GM18519 (cell line): ENCODE measurements at regions not wholly inside any gene's neighbourhood (a gene's known extent, or its start where the extent isn't known, plus 50 kb on each side); places are given as distances from the start of the nearest gene placed in this dataset.

Experiments
- ATAC-seq: cut with Tn5 transposase; IDR thresholded peaks from one replicate; pipeline ENCODE4 v1.9.1; 2021; ENCODE audit warnings: mild to moderate bottlenecking, moderate library complexity; ENCODE audit not compliant: unreplicated experiment, low FRiP score

- ATAC-seq = no peak
These were observed 302.9 kb upstream of the NXPH2 start for GRCh38 chr2:139083121-139083520.

GRCh38 chr2:139080244-139080643, 300.1 kb upstream of the NXPH2 start:
- no peak for ATAC-seq

DNA sequence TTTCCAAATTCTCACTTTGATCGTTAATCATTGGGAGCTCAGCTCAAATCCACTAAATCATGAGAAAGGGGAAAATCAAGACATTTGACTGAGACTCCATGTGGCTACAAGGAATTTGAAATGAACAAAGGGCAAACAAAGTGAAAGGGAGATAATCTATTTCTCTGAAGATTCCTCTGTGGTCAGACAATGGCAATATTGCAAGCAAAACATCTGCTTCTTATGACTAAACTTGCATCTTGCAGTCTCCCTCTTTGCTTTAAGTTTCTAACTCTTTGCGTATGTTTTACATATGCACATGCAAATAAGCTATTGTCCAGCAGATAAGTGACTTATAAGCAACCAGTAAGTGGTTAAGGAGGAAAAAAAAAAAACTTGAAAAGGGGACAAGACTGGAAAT, 299.1 kb upstream of the NXPH2 start:
- ATAC-seq = no peak

DNA sequence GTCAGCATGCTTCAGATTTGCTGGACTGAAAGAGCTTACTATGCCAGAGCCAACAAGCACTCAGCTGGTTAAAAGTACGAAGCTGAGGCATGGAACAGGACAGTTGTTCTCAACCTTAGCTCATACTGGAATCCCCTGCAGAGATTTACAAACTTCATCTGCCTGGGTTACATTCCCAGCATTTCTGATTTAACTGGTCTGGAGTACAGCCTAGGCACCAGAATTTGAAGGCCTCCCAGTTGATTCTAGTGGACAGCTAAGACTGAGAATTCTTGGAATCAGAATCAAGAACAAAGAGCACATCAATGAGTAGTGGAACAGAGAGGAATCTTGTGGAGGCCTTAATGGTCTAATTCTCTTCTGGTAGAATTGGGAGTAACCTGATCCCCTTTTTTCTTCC, 298.2 kb upstream of the NXPH2 start:
- no peak for ATAC-seq

- ATAC-seq = no peak
These were observed 297.0 kb upstream of the NXPH2 start for GRCh38 chr2:139077099-139077737.

DNA sequence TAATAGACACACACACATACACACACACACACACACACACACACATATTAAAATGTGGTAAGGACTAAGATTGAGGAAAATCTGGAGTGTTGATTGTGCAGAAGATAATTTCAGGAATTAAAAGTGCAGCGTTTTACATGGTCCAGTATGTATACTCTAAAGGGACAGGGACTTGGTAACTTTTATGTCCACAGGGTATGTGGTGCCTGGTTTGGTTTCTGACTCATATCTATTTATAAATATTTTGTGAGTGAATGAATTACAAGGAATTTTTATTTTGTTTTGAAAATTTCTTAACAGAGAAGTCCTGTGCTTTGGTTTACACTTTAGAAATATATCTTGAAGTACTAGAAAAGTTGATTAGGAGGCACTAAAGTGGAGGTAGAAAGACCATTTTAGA, 287.7 kb upstream of the NXPH2 start:
- no peak for ATAC-seq

GRCh38 chr2:139067072-139067471, 286.9 kb upstream of the NXPH2 start:
- no peak for ATAC-seq

DNA sequence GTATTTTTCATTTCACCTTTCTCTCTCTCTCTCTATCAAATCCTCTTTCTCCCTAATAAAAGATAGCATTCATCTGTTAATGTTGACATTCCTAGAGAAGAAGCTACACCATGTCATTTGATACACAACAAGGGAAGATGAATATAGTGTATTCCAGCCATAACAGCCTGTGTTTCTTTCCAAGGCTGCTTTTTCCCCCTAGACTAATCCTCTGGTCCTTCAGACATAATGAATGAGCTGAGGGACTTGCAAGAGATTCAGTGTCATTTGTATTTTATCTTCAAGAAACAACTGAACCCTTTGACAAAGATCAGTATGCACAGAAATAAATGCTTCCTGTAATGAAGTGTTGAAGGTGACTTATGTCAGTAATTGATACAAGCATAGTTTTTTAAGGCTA, 284.0 kb upstream of the NXPH2 start:
- ATAC-seq = no peak

- ATAC-seq = no peak
These were observed 279.4 kb upstream of the NXPH2 start for GRCh38 chr2:139059617-139060016.

GRCh38 chr2:139055202-139055601, 275.0 kb upstream of the NXPH2 start:
- no peak for ATAC-seq

- ATAC-seq = no peak
These were observed 267.8 kb upstream of the NXPH2 start for GRCh38 chr2:139048017-139048416.

DNA sequence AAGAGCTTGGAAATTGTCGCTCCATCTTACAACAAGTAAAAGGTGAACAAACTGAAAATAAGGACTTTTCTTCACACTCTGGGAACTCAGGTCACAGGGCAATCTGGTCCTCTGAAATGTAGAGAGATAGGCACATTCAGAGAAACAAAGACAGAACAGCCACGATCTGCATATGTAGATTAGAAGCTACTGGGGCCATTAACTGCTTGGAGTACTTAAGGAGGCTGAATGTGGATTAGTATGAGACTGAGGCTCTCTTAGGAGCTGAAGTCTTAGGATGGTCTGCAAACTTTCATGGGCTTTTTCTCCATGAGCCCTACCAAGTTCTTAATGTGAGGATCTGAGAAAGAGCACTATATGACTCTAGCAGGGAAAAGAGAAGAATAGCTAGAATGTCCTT, 265.3 kb upstream of the NXPH2 start:
- no peak for ATAC-seq

GRCh38 chr2:139034064-139034463, 253.9 kb upstream of the NXPH2 start:
- ATAC-seq = no peak

GRCh38 chr2:139033300-139033699, 253.1 kb upstream of the NXPH2 start:
- no peak for ATAC-seq

GRCh38 chr2:139031722-139032121, 251.5 kb upstream of the NXPH2 start:
- ATAC-seq = no peak

DNA sequence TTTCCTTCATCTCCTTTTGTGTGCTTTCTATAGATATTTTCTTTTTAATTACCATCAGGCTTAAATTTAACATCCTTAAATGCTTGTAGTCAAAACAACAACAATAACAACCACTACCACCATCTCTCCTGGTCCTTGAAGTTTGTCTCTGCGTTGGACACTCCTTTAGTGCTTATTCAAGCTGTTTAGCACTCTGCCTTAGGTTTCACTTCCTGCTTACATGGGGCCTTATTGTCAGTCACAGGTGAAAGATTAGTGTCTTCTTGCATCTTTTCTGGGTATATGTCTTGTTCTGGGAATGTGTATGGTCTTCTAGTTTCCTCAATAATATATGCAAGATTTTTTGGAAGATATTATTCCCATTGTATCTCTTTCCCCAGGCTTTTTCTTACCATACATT, 240.1 kb upstream of the NXPH2 start:
- no peak for ATAC-seq

DNA sequence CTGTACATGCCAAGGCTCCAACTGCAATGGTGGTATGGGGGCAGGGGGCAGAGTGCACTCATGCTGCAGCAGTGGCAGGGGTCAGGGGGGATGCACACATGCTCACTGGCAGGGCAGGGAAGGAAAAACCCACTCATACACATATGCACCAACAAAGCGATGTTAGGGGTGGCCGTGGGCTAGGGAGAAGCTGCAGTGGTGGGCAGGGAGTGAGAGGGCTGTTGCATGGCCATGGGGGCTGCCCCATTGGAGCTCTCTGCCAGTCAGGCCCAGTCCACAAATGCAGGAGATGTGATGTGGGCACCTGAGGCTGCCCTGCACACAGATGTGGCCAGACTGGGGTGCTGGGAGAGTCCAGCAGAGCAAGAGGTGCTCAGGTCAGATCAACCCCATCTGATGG, 238.1 kb upstream of the NXPH2 start:
- no peak for ATAC-seq

GRCh38 chr2:139007130-139007529, 226.9 kb upstream of the NXPH2 start:
- ATAC-seq = no peak

GRCh38 chr2:139000131-139000785, 220.1 kb upstream of the NXPH2 start:
- no peak for ATAC-seq

DNA sequence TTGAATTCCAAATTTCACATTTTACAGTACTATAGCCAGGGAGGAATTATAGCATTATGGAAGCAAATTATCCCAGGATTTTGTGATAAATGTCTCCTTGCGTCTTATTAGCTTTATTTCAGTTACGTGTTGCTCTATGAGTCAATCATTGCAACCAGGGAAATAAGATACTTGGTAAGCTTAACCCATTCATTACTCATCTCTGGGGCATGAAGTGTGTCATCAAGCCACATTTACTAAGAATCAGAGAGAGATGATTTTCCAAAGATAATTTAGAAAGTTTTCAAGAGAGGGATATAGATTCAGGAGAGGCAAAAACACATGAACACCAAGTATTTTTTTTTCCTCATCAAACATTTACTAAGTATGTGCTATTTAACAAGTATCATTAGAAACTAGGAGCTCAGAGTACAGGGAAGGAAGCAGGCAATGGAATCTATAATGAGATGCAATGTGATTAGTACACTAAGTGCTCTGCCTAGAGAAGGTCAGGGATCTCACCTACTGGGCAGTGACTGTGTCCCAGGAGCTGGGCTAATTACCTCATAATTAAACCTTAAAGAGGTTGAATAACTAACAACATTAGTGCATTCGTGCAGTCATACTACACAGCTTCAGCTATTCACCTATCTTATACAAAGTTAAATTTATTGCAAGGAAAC, 217.8 kb upstream of the NXPH2 start:
- no peak for ATAC-seq

DNA sequence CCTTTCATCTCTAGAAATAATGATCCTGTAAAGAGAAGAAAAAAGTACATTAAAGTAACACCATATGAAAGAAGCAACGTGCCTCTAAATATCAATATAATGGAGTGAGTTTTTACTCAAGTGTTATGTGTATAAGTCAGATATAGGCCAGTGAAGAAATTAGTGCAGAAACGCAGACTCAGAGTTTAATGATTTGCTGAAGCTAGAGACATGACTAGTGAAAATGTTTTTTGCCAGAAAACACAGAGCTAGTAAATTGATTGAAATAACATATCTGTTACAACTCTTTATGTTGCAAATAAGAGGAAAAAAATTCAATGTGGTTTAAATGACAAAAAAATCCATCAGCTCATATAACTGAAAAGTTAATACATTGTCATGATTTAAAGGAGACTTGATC, 217.2 kb upstream of the NXPH2 start:
- no peak for ATAC-seq

DNA sequence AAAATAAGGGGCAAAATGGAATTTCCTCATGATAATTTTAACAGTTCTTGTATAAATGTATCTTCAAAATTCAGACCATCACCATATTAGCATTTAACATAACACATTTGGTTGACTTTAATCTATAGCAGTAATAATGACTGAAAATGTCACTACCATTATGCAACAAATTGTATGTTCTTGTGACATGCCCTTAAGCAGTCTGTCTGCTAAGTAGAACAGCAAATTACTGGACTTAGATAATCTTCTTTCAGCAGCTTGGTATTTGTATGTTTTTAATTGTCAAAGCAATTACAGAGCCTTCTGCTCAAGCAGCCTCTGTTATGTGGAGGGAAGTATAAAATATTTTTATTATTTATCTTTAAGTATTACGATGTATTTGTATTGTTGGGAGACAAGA, 214.3 kb upstream of the NXPH2 start:
- no peak for ATAC-seq
